ENCODE measurements at regions not wholly inside any gene's neighbourhood (a gene's known extent, or its start where the extent isn't known, plus 50 kb on each side); places are given as distances from the start of the nearest gene placed in this dataset.

- no peak for DNase-seq
- Histone ChIP-seq H3K9me3 (no peaks in the 10 kb centered on the region), H3K4me3 (no peak overlapping the region), H3K27me3 (peaks cover 8% of the 10 kb centered on the region), H3K27ac (no peak overlapping the region), H3K4me1 (no peaks in the 10 kb centered on the region), H3K36me3 (no peaks in the 10 kb centered on the region)
- TF ChIP-seq POLR2AphosphoS5 (IDR thresholded peaks at IDR 0.05) (no peak), POLR2A (IDR thresholded peaks at IDR 0.05) (no peak), CTCF (IDR thresholded peaks at IDR 0.05) (no peak), EP300 (IDR thresholded peaks at IDR 0.05; ENCODE audit: low read depth) (no peak)
- in situ Hi-C loops (cut with MboI; ENCODE audit: low pct_ligation_motif_present in 1 of 4, low pct_unique_long_range_greater_than_20kb in 1 of 4, low sequenced_read_pairs in 3 of 4) (no loop called here), intact Hi-C loops (cut with DNase I; ENCODE audit: low total_unique reads) (no loop called here)
- 63 to 73% methylated on average over 1 of the region's 1 CpG for WGBS, 2 donors (ENCODE audit: low coverage in 1 of 2)
Measured at GRCh38 chr9:3161912-3162311, 318.0 kb upstream of the PUM3 start.

GRCh38 chr9:3157011-3157410 is 313.1 kb upstream of the PUM3 start:
- Histone ChIP-seq H3K27ac (no peak overlapping the region), H3K27me3 (no peaks in the 10 kb centered on the region), H3K36me3 (no peaks in the 10 kb centered on the region), H3K4me3 (no peak overlapping the region), H3K9me3 (no peaks in the 10 kb centered on the region), H3K4me1 (no peaks in the 10 kb centered on the region)
- DNase-seq: no peak
- intact Hi-C loops (cut with DNase I; ENCODE audit: low total_unique reads): no loop called here
- TF ChIP-seq POLR2AphosphoS5 (IDR thresholded peaks at IDR 0.05): no peak
- no peak for TF ChIP-seq CTCF (IDR thresholded peaks at IDR 0.05)
- no peak for TF ChIP-seq POLR2A (IDR thresholded peaks at IDR 0.05)
- no peak for TF ChIP-seq EP300 (IDR thresholded peaks at IDR 0.05; ENCODE audit: low read depth)
- WGBS, 2 donors (ENCODE audit: low coverage in 1 of 2): 90% methylated on average over 9 of the region's 9 CpGs; no CpG with 5 or more reads in 1 of the 2 donors
- in situ Hi-C loops (cut with MboI; ENCODE audit: low pct_ligation_motif_present in 1 of 4, low pct_unique_long_range_greater_than_20kb in 1 of 4, low sequenced_read_pairs in 3 of 4): no loop called here

- Histone ChIP-seq H3K9me3 (no peaks in the 10 kb centered on the region), H3K4me1 (no peaks in the 10 kb centered on the region), H3K27ac (no peak overlapping the region), H3K36me3 (no peaks in the 10 kb centered on the region), H3K4me3 (no peak overlapping the region), H3K27me3 (no peaks in the 10 kb centered on the region)
- 41 to 42% methylated on average over 6 to 7 of the region's 7 CpGs for WGBS, 2 donors (ENCODE audit: low coverage in 1 of 2)
- intact Hi-C loops (cut with DNase I; ENCODE audit: low total_unique reads): no loop called here
- DNase-seq: no peak
- TF ChIP-seq POLR2A (IDR thresholded peaks at IDR 0.05) (no peak), CTCF (IDR thresholded peaks at IDR 0.05) (no peak), EP300 (IDR thresholded peaks at IDR 0.05; ENCODE audit: low read depth) (no peak), POLR2AphosphoS5 (IDR thresholded peaks at IDR 0.05) (no peak)
- in situ Hi-C loops (cut with MboI; ENCODE audit: low pct_ligation_motif_present in 1 of 4, low pct_unique_long_range_greater_than_20kb in 1 of 4, low sequenced_read_pairs in 3 of 4): no loop called here
Measured at GRCh38 chr9:3151672-3152576, 308.0 kb upstream of the PUM3 start.

GRCh38 chr9:3150074-3150473 is 306.2 kb upstream of the PUM3 start:
- Histone ChIP-seq H3K36me3 (no peaks in the 10 kb centered on the region), H3K27me3 (no peaks in the 10 kb centered on the region), H3K27ac (no peak overlapping the region), H3K9me3 (no peaks in the 10 kb centered on the region), H3K4me1 (no peaks in the 10 kb centered on the region), H3K4me3 (no peak overlapping the region)
- intact Hi-C loops (cut with DNase I; ENCODE audit: low total_unique reads) (no loop called here), in situ Hi-C loops (cut with MboI; ENCODE audit: low pct_ligation_motif_present in 1 of 4, low pct_unique_long_range_greater_than_20kb in 1 of 4, low sequenced_read_pairs in 3 of 4) (no loop called here)
- DNase-seq: no peak
- WGBS, 2 donors (ENCODE audit: low coverage in 1 of 2): 63% methylated on average over 3 of the region's 3 CpGs; no CpG with 5 or more reads in 1 of the 2 donors
- TF ChIP-seq POLR2A (IDR thresholded peaks at IDR 0.05): no peak
- no peak for TF ChIP-seq EP300 (IDR thresholded peaks at IDR 0.05; ENCODE audit: low read depth)
- TF ChIP-seq CTCF (IDR thresholded peaks at IDR 0.05): no peak
- no peak for TF ChIP-seq POLR2AphosphoS5 (IDR thresholded peaks at IDR 0.05)
